ENCODE measurements at regions not wholly inside any gene's neighbourhood (a gene's known extent, or its start where the extent isn't known, plus 50 kb on each side); places are given as distances from the start of the nearest gene placed in this dataset.

DNA sequence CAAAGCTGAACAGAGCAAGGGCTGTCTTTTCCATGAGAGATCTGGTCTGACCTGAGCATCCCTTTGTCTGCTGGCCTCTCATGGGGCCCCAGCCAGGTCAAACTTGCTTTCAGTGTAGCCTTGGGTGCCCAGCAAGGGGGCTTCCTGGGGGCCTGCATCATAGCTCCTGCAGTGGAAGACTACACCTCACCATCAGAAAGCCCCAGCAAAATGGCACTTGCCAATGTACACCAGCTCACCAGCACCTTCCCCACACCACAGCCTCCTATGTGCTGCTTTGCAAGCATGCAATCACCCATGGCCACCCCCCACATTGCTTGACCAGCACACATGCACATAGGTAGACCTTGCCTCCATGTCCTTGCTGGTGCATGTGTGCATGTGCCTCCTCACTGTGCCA lies 1478.1 kb downstream of the FSTL5 start:
- H3K27me3 ChIP-seq: no peaks in the 10 kb centered on the region
- no peak for DNase-seq
- no peaks in the 10 kb centered on the region for H3K36me3 ChIP-seq
- TF ChIP-seq POLR2A (IDR thresholded peaks at IDR 0.05) (no peak), POLR2AphosphoS5 (IDR thresholded peaks at IDR 0.05) (no peak), EP300 (IDR thresholded peaks at IDR 0.05) (no peak)
- TF ChIP-seq, protein P1, sequence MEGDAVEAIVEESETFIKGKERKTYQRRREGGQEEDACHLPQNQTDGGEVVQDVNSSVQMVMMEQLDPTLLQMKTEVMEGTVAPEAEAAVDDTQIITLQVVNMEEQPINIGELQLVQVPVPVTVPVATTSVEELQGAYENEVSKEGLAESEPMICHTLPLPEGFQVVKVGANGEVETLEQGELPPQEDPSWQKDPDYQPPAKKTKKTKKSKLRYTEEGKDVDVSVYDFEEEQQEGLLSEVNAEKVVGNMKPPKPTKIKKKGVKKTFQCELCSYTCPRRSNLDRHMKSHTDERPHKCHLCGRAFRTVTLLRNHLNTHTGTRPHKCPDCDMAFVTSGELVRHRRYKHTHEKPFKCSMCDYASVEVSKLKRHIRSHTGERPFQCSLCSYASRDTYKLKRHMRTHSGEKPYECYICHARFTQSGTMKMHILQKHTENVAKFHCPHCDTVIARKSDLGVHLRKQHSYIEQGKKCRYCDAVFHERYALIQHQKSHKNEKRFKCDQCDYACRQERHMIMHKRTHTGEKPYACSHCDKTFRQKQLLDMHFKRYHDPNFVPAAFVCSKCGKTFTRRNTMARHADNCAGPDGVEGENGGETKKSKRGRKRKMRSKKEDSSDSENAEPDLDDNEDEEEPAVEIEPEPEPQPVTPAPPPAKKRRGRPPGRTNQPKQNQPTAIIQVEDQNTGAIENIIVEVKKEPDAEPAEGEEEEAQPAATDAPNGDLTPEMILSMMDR (IDR thresholded peaks at IDR 0.05): no peak
- no peak overlapping the region for H3K27ac ChIP-seq
- no peaks in the 10 kb centered on the region for H3K9me3 ChIP-seq
- H3K4me1 ChIP-seq: no peaks in the 10 kb centered on the region
- H3K4me3 ChIP-seq: no peak overlapping the region
- no peak for ATAC-seq (ENCODE audit: low FRiP score in 2 of 2)

DNA sequence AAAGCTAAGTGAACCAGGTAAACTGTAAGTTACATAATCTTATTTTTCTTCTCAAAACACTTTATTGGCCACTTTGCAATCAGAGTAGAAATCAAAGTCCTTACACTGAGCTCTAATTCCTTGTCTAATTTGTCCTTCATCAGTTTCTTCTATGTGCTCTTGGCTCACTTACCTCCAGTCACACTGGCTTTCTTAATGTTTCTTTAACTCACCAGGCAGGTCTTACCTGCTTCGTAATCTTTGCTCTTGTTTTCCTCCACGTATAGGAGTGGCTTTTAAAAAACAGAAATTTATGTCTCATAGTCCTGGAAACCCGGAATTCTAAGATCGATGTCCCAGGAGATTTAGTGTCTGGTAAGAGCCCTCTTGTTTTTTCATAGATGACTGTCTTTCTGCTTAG lies 1462.1 kb downstream of the FSTL5 start:
- TF ChIP-seq POLR2AphosphoS5 (IDR thresholded peaks at IDR 0.05) (no peak), POLR2A (IDR thresholded peaks at IDR 0.05) (no peak), EP300 (IDR thresholded peaks at IDR 0.05) (no peak)
- TF ChIP-seq, protein P1 (IDR thresholded peaks at IDR 0.05): no peak
- DNase-seq: no peak
- Histone ChIP-seq H3K27me3 (no peaks in the 10 kb centered on the region), H3K9me3 (no peaks in the 10 kb centered on the region), H3K27ac (no peak overlapping the region), H3K36me3 (no peaks in the 10 kb centered on the region), H3K4me3 (no peak overlapping the region), H3K4me1 (no peaks in the 10 kb centered on the region)
- 60 to 73% methylated on average over 4 of the region's 4 CpGs for WGBS, 2 donors
- no peak for ATAC-seq (ENCODE audit: low FRiP score in 2 of 2)

DNA sequence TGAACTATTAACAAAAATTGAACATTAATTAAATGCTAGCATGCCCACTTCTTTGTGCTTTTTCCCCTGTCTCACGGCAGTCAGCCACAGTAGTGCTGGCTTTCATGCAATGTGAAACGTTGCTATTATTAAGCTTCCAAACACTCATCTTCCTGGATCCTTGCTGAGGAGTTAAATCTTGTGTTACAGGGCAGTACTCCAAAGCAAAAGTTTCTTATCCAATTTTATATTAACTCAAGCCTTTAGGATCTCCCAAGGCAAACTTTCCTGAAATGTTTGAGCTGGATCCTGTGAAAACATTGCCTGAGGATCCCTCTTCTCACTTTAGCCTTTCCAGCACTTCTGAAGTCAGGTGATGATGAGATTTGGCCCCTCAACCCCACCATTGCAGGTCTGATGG lies 1454.8 kb downstream of the FSTL5 start:
- 70 to 73% methylated on average over 2 of the region's 2 CpGs for WGBS, 2 donors
- no peak overlapping the region for H3K4me3 ChIP-seq
- no peaks in the 10 kb centered on the region for H3K4me1 ChIP-seq
- no peak for DNase-seq
- ATAC-seq (ENCODE audit: low FRiP score in 2 of 2): no peak
- H3K36me3 ChIP-seq: no peaks in the 10 kb centered on the region
- no peaks in the 10 kb centered on the region for H3K9me3 ChIP-seq
- no peak overlapping the region for H3K27ac ChIP-seq
- TF ChIP-seq, protein P1 (IDR thresholded peaks at IDR 0.05): no peak
- TF ChIP-seq EP300 (IDR thresholded peaks at IDR 0.05): no peak
- TF ChIP-seq POLR2A (IDR thresholded peaks at IDR 0.05): no peak
- TF ChIP-seq POLR2AphosphoS5 (IDR thresholded peaks at IDR 0.05): no peak
- no peaks in the 10 kb centered on the region for H3K27me3 ChIP-seq

DNA sequence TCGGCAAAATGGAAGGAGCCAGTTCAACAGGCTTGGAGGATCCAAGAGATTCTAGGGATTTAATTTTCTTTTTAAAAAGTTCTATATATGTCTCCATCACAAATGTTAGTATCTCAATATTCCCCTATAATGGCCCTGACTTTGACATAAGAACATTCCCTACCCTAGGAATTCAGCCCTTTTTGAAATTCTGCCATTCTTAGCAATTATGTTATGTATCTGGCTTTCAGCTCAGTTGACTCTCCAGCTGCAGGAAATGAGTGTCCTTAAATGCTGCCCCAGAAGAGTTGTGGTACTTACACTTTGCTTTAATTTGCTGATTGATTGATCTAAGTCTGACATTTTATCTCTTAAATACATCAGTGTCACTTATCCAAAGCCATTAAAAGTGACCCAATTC lies 1454.3 kb downstream of the FSTL5 start:
- Histone ChIP-seq H3K36me3 (no peaks in the 10 kb centered on the region), H3K27me3 (no peaks in the 10 kb centered on the region), H3K4me3 (no peak overlapping the region), H3K9me3 (no peaks in the 10 kb centered on the region), H3K27ac (no peak overlapping the region), H3K4me1 (no peaks in the 10 kb centered on the region)
- WGBS, 2 donors: 98 to 100% methylated on average over 1 of the region's 1 CpG
- no peak for DNase-seq
- TF ChIP-seq POLR2AphosphoS5 (IDR thresholded peaks at IDR 0.05): no peak
- no peak for TF ChIP-seq EP300 (IDR thresholded peaks at IDR 0.05)
- TF ChIP-seq, protein P1 (IDR thresholded peaks at IDR 0.05): no peak
- TF ChIP-seq POLR2A (IDR thresholded peaks at IDR 0.05): no peak
- ATAC-seq (ENCODE audit: low FRiP score in 2 of 2): no peak

DNA sequence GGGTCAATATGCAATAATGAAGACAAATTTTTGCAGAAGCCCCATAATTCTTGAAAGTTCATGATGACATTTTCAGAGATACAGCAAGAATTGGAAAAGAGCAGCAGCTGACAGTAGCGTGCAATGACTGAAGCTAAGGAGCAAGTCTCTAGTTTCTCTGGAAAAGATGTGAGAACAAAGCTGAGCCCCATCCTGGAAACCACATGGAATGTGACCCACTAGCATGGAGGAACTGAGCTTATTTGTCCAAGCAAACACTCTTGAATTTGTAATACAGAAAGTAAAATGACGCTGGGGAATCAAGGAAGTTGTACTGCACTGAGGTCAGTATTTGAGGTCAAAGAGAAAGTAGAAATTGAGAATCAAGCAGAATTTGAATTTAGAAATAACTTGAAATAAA lies 1447.2 kb downstream of the FSTL5 start:
- no peak overlapping the region for H3K27ac ChIP-seq
- H3K4me3 ChIP-seq: no peak overlapping the region
- no peaks in the 10 kb centered on the region for H3K27me3 ChIP-seq
- no peak for TF ChIP-seq EP300 (IDR thresholded peaks at IDR 0.05)
- TF ChIP-seq POLR2AphosphoS5 (IDR thresholded peaks at IDR 0.05): no peak
- TF ChIP-seq, protein P1 (IDR thresholded peaks at IDR 0.05): no peak
- WGBS, 2 donors: 71 to 80% methylated on average over 2 of the region's 2 CpGs
- H3K36me3 ChIP-seq: no peaks in the 10 kb centered on the region
- H3K4me1 ChIP-seq: no peaks in the 10 kb centered on the region
- no peak for ATAC-seq (ENCODE audit: low FRiP score in 2 of 2)
- DNase-seq: no peak
- no peaks in the 10 kb centered on the region for H3K9me3 ChIP-seq

Measured in upper lobe of left lung (tissue), 6 donors.